Activated CD4-positive, CD25-positive, alpha-beta regulatory T cell treated with anti-CD3 and anti-CD28 coated beads, Interleukin-2, amount 50 U/mL, for 24 hours (primary cell): ENCODE measurements at regions not wholly inside any gene's neighbourhood (a gene's known extent, or its start where the extent isn't known, plus 50 kb on each side); places are given as distances from the start of the nearest gene placed in this dataset.
"Not testable (repeated sequence)": the region's sequence is repeated elsewhere in the genome, so short reads cannot be mapped to it uniquely, and the experiment has no call there.

Experiments
- ATAC-seq, 2 donors: fragments of 150-1000 bp; cut with Tn5 transposase; one replicate each; pipeline ENCODE4 v1.10.0; 2021; ENCODE audit warnings: mild to moderate bottlenecking in 1 of 2, moderate library complexity in 1 of 2

DNA sequence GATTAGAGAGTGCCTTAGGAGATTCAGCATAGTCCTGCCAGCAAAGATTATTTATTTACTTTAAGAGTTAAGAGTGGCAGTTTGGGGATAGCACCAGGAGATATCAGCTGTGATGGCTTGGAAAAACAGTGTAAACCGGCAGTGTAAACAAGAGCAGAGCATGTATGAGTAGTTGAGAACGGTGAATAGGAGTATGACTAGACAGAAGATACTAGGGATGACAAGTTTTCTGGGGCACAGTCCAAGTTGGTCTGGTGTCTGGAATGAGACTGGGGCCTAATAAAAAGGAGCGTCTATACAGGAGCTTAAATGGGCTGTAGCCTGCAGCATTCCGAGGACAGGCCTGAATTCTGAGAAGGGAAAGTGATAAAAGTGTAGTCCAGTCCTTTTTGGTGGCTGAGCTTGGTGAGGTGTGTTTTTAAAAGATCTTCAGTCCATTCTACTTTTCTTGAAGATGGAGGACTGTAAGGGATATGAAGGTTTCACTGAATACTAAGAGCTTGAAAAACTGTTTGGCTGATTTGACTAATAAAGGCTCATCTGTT is 117.8 kb downstream of the TLR5 start:
- ATAC-seq: not testable (repeated sequence)

- not testable (repeated sequence) for ATAC-seq
These were observed 116.4 kb downstream of the TLR5 start for GRCh38 chr1:223026639-223027038.

- no peak for ATAC-seq
These were observed 112.9 kb downstream of the TLR5 start for GRCh38 chr1:223029985-223030769.

DNA sequence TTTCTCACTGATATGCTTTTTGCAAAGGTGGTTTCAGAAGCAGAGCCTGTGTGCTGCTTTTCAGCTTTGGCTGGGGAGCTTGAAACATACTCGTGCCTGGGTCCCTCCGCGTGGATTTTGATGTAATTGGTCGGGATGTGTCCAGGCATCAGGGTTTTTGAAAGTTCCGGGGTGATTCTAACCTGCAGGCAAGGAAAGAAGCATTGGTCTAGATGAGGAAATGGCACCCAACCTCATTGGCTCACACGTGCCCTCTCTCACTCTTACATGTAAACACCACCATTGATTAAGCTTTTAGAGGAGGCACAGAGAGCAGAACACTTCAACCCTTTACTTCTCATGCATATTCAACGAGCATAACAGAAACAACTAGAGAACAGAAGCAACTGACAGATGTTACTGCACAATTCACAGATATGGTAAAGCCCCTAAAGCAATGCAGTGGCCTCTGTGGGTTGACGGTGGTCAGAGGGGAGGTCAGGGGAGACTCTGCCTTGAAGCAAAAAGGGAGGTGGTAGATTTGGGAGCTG is 112.1 kb downstream of the TLR5 start:
- no peak for ATAC-seq

GRCh38 chr1:223031733-223032601 is 111.1 kb downstream of the TLR5 start:
- ATAC-seq: no peak

DNA sequence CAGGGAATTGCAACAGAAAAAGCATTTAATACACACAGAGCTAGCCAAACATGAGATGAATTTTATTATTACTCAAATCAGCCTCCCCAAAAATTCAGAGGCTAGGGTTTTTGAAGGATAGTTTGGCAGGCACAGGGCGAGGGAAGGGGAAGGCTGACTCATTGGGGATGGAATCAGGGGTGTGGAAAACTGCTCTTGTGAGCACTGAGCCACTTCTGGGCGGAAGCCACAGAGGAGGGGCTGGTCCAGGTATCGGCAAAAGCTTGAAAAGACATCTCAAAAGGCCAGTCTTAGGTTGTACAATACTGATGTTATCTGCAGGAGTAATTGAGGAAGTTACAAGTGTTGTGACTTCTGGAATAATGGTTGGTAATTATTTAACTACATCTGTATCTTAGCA is 109.4 kb downstream of the TLR5 start:
- ATAC-seq: no peak

- ATAC-seq: no peak
These were observed 108.7 kb downstream of the TLR5 start for GRCh38 chr1:223034270-223034798.

- no peak for ATAC-seq
These were observed 107.1 kb downstream of the TLR5 start for GRCh38 chr1:223035724-223036478.

GRCh38 chr1:223036479-223036845 is 106.6 kb downstream of the TLR5 start:
- ATAC-seq: no peak

GRCh38 chr1:223037845-223038244 is 105.2 kb downstream of the TLR5 start:
- ATAC-seq: no peak

- no peak for ATAC-seq
These were observed 104.6 kb downstream of the TLR5 start for GRCh38 chr1:223038288-223039006.

DNA sequence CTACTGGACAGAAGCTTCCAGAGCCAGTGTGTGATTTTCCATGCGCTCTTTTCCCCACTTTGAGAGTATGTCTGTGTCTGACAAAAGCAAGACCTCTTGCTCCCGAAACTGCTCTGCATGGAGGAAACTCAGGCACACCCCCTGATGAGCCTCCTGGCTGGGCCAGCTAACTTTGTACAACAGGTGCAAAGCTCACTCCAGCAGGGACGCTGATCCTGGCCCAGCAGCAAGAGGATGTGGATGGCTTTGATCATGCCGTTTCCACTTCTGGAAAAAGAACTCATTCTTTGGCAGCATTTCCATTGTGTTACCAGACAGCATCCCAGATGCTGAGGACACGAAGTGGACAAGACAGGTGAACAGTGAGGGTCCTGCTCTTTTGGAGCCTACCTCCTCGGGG is 103.1 kb downstream of the TLR5 start:
- no peak for ATAC-seq

DNA sequence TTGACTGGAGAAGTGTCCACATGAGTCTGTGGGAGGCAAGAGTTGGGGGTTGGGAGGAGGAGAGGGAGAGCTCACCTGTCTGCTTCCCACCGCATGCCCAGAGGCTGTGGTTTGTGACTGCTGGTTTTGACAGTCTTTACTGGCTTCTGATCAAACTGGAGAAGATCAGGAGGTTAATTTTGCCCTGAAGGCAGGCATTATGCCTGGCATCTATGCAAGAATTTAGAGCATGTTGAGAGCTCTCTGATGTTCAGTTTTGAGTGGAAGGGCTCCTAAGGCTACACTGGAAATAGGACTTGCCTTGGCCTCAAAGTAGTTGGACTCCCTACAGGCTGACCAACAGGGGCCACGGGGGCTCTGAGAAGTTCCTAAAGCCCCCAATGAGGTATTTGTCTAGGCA is 101.6 kb downstream of the TLR5 start:
- no peak for ATAC-seq

- ATAC-seq: no peak
These were observed 97.7 kb downstream of the TLR5 start for GRCh38 chr1:223045164-223045957.

DNA sequence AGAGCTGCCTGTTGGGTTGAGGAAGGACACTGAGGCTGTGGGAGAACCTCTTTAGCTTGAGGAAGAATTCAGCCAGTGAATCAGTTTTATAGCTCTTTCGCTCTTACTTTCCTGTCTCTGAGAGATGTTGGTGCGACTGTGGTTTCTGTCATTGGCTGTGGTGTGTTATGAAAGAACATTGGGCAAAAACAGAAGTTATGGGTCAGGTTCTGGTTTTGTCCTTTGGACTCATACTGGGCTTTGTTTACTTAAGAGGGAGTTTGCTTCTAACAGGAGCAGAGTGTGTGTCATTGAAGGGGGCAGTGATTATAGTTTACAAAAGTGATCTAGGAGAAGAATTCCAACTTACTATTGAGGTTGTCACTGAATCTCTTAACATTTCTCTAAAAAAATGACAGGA is 97.0 kb downstream of the TLR5 start:
- ATAC-seq: no peak

DNA sequence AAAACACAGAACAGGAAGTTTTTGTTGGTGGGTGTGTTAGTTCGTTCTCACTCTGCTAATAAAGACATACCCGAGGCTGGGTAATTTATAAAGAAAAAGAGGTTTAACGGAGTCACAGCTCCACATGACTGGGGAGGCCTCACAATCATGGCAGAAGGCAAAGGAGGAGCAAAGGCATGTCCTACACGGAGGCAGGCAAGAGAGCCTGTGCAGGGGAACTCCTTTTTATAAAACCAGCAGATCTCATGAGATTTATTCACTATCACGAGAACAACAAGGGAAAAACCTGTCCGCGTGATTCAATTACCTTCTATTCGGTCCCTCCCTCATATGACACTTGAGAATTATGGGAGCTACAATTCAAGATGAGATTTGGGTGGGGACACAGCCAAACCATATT is 96.6 kb downstream of the TLR5 start:
- ATAC-seq: not testable (repeated sequence)

- ATAC-seq: no peak
These were observed 95.0 kb downstream of the TLR5 start for GRCh38 chr1:223048026-223048425.

DNA sequence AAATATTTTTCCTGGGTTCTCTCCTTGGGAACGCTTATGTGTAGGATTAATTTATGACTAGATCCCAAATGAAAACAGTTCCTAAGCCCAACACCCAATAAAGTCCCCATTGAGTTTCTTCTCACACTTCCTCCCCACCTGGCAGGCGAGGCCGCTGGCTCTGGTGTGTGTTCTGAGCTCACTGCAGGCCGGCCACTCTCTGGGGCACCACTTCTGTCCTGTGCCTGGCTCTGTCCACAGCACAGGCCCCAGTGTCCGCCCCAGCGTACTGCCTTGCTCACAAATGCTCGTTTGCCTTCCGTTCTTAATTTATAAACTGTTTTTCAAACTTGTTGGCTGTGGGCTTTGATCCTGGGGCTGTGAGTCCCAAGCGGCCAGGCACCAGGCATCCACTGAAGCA is 90.6 kb downstream of the TLR5 start:
- ATAC-seq: no peak

GRCh38 chr1:223052931-223053330 is 90.1 kb downstream of the TLR5 start:
- no peak for ATAC-seq

GRCh38 chr1:223056802-223057201 is 86.2 kb downstream of the TLR5 start:
- no peak for ATAC-seq

GRCh38 chr1:223057569-223058093 is 85.4 kb downstream of the TLR5 start:
- no peak for ATAC-seq
